Erythroblast (primary cell): ENCODE measurements at regions not wholly inside any gene's neighbourhood (a gene's known extent, or its start where the extent isn't known, plus 50 kb on each side); places are given as distances from the start of the nearest gene placed in this dataset.

Source experiments
- GATA1 ChIP-seq: IDR thresholded peaks from 2 replicates; pipeline ENCODE4 v1.6.1; 2011; ENCODE audit warnings: low read depth, mild to moderate bottlenecking, control low read depth, low read length, moderate library complexity
- POLR2A ChIP-seq: IDR thresholded peaks from 2 replicates; pipeline ENCODE4 v1.6.1; 2011; ENCODE audit warnings: mild to moderate bottlenecking, low read length

- TF ChIP-seq POLR2A (no peak), GATA1 (no peak)
Measured at GRCh38 chr15:61558172-61559136, 329.4 kb upstream of the RORA start.
